ENCODE measurements at regions not wholly inside any gene's neighbourhood (a gene's known extent, or its start where the extent isn't known, plus 50 kb on each side); places are given as distances from the start of the nearest gene placed in this dataset.

- TF ChIP-seq, protein P1, sequence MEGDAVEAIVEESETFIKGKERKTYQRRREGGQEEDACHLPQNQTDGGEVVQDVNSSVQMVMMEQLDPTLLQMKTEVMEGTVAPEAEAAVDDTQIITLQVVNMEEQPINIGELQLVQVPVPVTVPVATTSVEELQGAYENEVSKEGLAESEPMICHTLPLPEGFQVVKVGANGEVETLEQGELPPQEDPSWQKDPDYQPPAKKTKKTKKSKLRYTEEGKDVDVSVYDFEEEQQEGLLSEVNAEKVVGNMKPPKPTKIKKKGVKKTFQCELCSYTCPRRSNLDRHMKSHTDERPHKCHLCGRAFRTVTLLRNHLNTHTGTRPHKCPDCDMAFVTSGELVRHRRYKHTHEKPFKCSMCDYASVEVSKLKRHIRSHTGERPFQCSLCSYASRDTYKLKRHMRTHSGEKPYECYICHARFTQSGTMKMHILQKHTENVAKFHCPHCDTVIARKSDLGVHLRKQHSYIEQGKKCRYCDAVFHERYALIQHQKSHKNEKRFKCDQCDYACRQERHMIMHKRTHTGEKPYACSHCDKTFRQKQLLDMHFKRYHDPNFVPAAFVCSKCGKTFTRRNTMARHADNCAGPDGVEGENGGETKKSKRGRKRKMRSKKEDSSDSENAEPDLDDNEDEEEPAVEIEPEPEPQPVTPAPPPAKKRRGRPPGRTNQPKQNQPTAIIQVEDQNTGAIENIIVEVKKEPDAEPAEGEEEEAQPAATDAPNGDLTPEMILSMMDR (IDR thresholded peaks at IDR 0.05; ENCODE audit: low read depth, low read length) = no peak
- no peak for TF ChIP-seq EZH2phosphoT487 (IDR thresholded peaks at IDR 0.05; ENCODE audit: low read depth)
Measured at GRCh38 chr9:115952430-115953292, 200.9 kb upstream of the PAPPA start.

Measured in OCI-LY3 (cell line).